C4-2B (cell line): ENCODE measurements at regions not wholly inside any gene's neighbourhood (a gene's known extent, or its start where the extent isn't known, plus 50 kb on each side); places are given as distances from the start of the nearest gene placed in this dataset.

Experiments used
- CTCF ChIP-seq: fragments of 450-650 bp; conservative IDR thresholded peaks from 2 replicates; pipeline ENCODE4 v1.5.1; 2017; ENCODE audit warnings: mild to moderate bottlenecking
- ZFX ChIP-seq: fragments of 450-650 bp; IDR thresholded peaks from 2 replicates; pipeline ENCODE4 v1.6.1; 2017

- TF ChIP-seq CTCF (no peak), ZFX (no peak)
Measured at GRCh38 chr6:156197513-156197912, 579.7 kb upstream of the ARID1B start.
